Fibroblast of skin of abdomen (primary cell): ENCODE measurements at regions not wholly inside any gene's neighbourhood (a gene's known extent, or its start where the extent isn't known, plus 50 kb on each side); places are given as distances from the start of the nearest gene placed in this dataset.
"Not testable (repeated sequence)": the region's sequence is repeated elsewhere in the genome, so short reads cannot be mapped to it uniquely, and the experiment has no call there.

ENCODE experiments used
- DNase-seq: peaks from one replicate; pipeline ENCODE4 v3.0.0-alpha.2; 2013

- not testable (repeated sequence) for DNase-seq
Observed at GRCh38 chr4:174400603-174401302, 117.0 kb downstream of the CEP44 start.

GRCh38 chr4:174398728-174399127, 115.0 kb downstream of the CEP44 start:
- peak; percentile 57 for DNase-seq

- no peak for DNase-seq
Observed at GRCh38 chr4:174397366-174398155, 113.8 kb downstream of the CEP44 start.

GRCh38 chr4:174396599-174397110, 112.9 kb downstream of the CEP44 start:
- no peak for DNase-seq

GRCh38 chr4:174394915-174395314, 111.2 kb downstream of the CEP44 start:
- peak; percentile 63 for DNase-seq

GRCh38 chr4:174389439-174389838, 105.7 kb downstream of the CEP44 start:
- DNase-seq, result no peak

GRCh38 chr4:174388461-174389145, 104.9 kb downstream of the CEP44 start:
- DNase-seq, result no peak

GRCh38 chr4:174387721-174388120, 104.0 kb downstream of the CEP44 start:
- DNase-seq, result no peak

GRCh38 chr4:174387143-174387542, 103.4 kb downstream of the CEP44 start:
- no peak for DNase-seq

GRCh38 chr4:174383783-174384182, 100.1 kb downstream of the CEP44 start:
- no peak for DNase-seq

- not testable (repeated sequence) for DNase-seq
Observed at GRCh38 chr4:174382938-174383605, 99.4 kb downstream of the CEP44 start.
